Peyer's patch (tissue), 4 donors: ENCODE measurements at regions not wholly inside any gene's neighbourhood (a gene's known extent, or its start where the extent isn't known, plus 50 kb on each side); places are given as distances from the start of the nearest gene placed in this dataset.
"Not testable (repeated sequence)": the region's sequence is repeated elsewhere in the genome, so short reads cannot be mapped to it uniquely, and the experiment has no call there.

Source experiments
- DNase-seq, 3 donors: peaks; one replicate each; pipeline ENCODE4 v3.0.0-alpha.2; 2017 to 2019
- H3K27ac ChIP-seq, 4 donors: fragments of 200-600 bp; sonication (generic); one replicate each; pipeline ENCODE4 v1.5.1; 2016 to 2019
- H3K27me3 ChIP-seq, 2 donors: fragments of 200-600 bp; sonication (generic); one replicate each; pipeline ENCODE4 v1.5.1; 2019
- H3K36me3 ChIP-seq, 3 donors: fragments of 200-600 bp; sonication (generic); one replicate each; pipeline ENCODE4 v1.5.1; 2016 to 2019
- H3K4me1 ChIP-seq, 4 donors: fragments of 200-600 bp; sonication (generic); one replicate each; pipeline ENCODE4 v1.5.1; 2016 to 2019
- H3K4me3 ChIP-seq, 4 donors: fragments of 200-600 bp; sonication (generic); 1 replicate in 3 of 4; 2 replicates in 1 of 4; pipeline ENCODE4 v1.5.1; 2016 to 2019; ENCODE audit warnings: mild to moderate bottlenecking in 1 of 4
- H3K9me3 ChIP-seq, 4 donors: fragments of 200-600 bp; sonication (generic); one replicate each; pipeline ENCODE4 v1.5.1; 2016 to 2019; ENCODE audit warnings: mild to moderate bottlenecking in 1 of 4
- CTCF ChIP-seq, 6 experiments: fragments of 450-650 bp in 4 of 6; fragments of 200-600 bp in 2 of 6; sonication (generic) in 1 of 6; IDR thresholded peaks; one replicate each; pipeline ENCODE4 v1.5.1; 2017 to 2019; ENCODE audit warnings: antibody characterized with exemption in 6 of 6, mild to moderate bottlenecking in 3 of 6, moderate library complexity in 1 of 6
- POLR2A ChIP-seq, 2 donors: fragments of 450-650 bp; IDR thresholded peaks; one replicate each; pipeline ENCODE4 v1.5.1; 2017; ENCODE audit warnings: antibody characterized with exemption in 2 of 2, mild to moderate bottlenecking in 2 of 2, moderate library complexity in 2 of 2

- H3K9me3 ChIP-seq: no peaks in the 10 kb centered on the region
- no peak overlapping the region for H3K27ac ChIP-seq
- TF ChIP-seq CTCF (IDR thresholded peaks at IDR 0.05) (no peak), POLR2A (IDR thresholded peaks at IDR 0.05) (no peak)
- peaks cover 0 to 10% (median 0%) of the 10 kb centered on the region in 4 donors for H3K4me1 ChIP-seq
- peak in 1 of 3 donors; percentile 21 for DNase-seq
- H3K36me3 ChIP-seq: no peaks in the 10 kb centered on the region
- H3K4me3 ChIP-seq: no peak overlapping the region
- no peaks in the 10 kb centered on the region for H3K27me3 ChIP-seq
Measured at GRCh38 chr9:117826837-117827236, 122.6 kb downstream of the TLR4 start.

GRCh38 chr9:117827456-117827855 lies 123.3 kb downstream of the TLR4 start:
- H3K27me3 ChIP-seq: no peaks in the 10 kb centered on the region
- DNase-seq: no peak
- H3K27ac ChIP-seq: no peak overlapping the region
- H3K4me1 ChIP-seq: peaks cover 0 to 10% (median 0%) of the 10 kb centered on the region in 4 donors
- H3K4me3 ChIP-seq: no peak overlapping the region
- TF ChIP-seq POLR2A (IDR thresholded peaks at IDR 0.05) (no peak), CTCF (IDR thresholded peaks at IDR 0.05) (no peak)
- H3K9me3 ChIP-seq: no peaks in the 10 kb centered on the region
- no peaks in the 10 kb centered on the region for H3K36me3 ChIP-seq

GRCh38 chr9:117828466-117828865 lies 124.3 kb downstream of the TLR4 start:
- H3K36me3 ChIP-seq: no peaks in the 10 kb centered on the region
- TF ChIP-seq CTCF (IDR thresholded peaks at IDR 0.05): no peak
- no peak for TF ChIP-seq POLR2A (IDR thresholded peaks at IDR 0.05)

GRCh38 chr9:117835798-117836197 lies 131.6 kb downstream of the TLR4 start:
- TF ChIP-seq POLR2A (IDR thresholded peaks at IDR 0.05): no peak
- no peak for TF ChIP-seq CTCF (IDR thresholded peaks at IDR 0.05)
- Histone ChIP-seq H3K4me3 (no peak overlapping the region), H3K27ac (no peak overlapping the region), H3K36me3 (no peaks in the 10 kb centered on the region), H3K27me3 (no peaks in the 10 kb centered on the region), H3K9me3 (no peaks in the 10 kb centered on the region), H3K4me1 (no peaks in the 10 kb centered on the region)
- no peak for DNase-seq

More at GRCh38 chr9:117828466-117828865, 124.3 kb downstream of the TLR4 start:
- H3K27me3 ChIP-seq: no peaks in the 10 kb centered on the region
- DNase-seq: no peak
- H3K9me3 ChIP-seq: no peaks in the 10 kb centered on the region
- H3K27ac ChIP-seq: no peak overlapping the region
- H3K4me1 ChIP-seq: peaks cover 0 to 10% (median 0%) of the 10 kb centered on the region in 4 donors
- no peak overlapping the region for H3K4me3 ChIP-seq

GRCh38 chr9:117839862-117840261 lies 135.7 kb downstream of the TLR4 start:
- no peaks in the 10 kb centered on the region for H3K9me3 ChIP-seq
- H3K36me3 ChIP-seq: no peaks in the 10 kb centered on the region
- TF ChIP-seq POLR2A (IDR thresholded peaks at IDR 0.05): no peak
- TF ChIP-seq CTCF (IDR thresholded peaks at IDR 0.05): no peak
- no peaks in the 10 kb centered on the region for H3K27me3 ChIP-seq
- no peak overlapping the region for H3K4me3 ChIP-seq
- no peaks in the 10 kb centered on the region for H3K4me1 ChIP-seq
- DNase-seq: no peak
- no peak overlapping the region for H3K27ac ChIP-seq

- H3K4me1 ChIP-seq, DNase-seq, H3K27ac ChIP-seq, H3K4me3 ChIP-seq, H3K27me3 ChIP-seq, H3K36me3 ChIP-seq, H3K9me3 ChIP-seq: not testable (repeated sequence)
Measured at GRCh38 chr9:117851836-117852461, 147.7 kb downstream of the TLR4 start.
